ENCODE measurements at regions not wholly inside any gene's neighbourhood (a gene's known extent, or its start where the extent isn't known, plus 50 kb on each side); places are given as distances from the start of the nearest gene placed in this dataset.

- POLR2A ChIA-PET = no interaction called here
- Histone ChIP-seq H3K4me1 (ENCODE audit: insufficient read depth, low read length) (no peaks in the 10 kb centered on the region), H3K79me2 (ENCODE audit: insufficient read depth, low read length) (no peaks in the 10 kb centered on the region), H2AFZ (ENCODE audit: low read length) (no peak overlapping the region), H3K4me3 (replicated peaks in 1 of 3; ENCODE audit: insufficient read depth in 1 of 3, low read depth in 2 of 3, low read length in 3 of 3) (no peak overlapping the region), H3K9ac (ENCODE audit: insufficient read depth, low read depth, low read length) (no peak overlapping the region), H3K9me3 (ENCODE audit: low read length) (no peaks in the 10 kb centered on the region), H3K27ac (ENCODE audit: extremely low read length, insufficient read depth, low read length) (no peak overlapping the region), H3K36me3 (replicated peaks in 1 of 2; ENCODE audit: control insufficient read depth in 1 of 2, insufficient read depth in 2 of 2, low read length in 2 of 2) (no peaks in the 10 kb centered on the region), H3K27me3 (ENCODE audit: control insufficient read depth in 1 of 2, insufficient read depth in 2 of 2, low read length in 2 of 2) (no peaks in the 10 kb centered on the region), H3K4me2 (ENCODE audit: low read depth, low read length) (no peak overlapping the region), H4K20me1 (ENCODE audit: insufficient read depth, low read length) (no peaks in the 10 kb centered on the region)
- 16% methylated on average over 6 of the region's 7 CpGs for WGBS (ENCODE audit: low lambda C conversion rate)
- DNase-seq (ENCODE audit: low spot score) (no peak), ATAC-seq (no peak), FAIRE-seq (no peak)
- TF ChIP-seq NFAT5 (CRISPR knock-in tag; IDR thresholded peaks at IDR 0.05) (no peak), HNF1A (IDR thresholded peaks at IDR 0.05; ENCODE audit: low read depth) (no peak), HNF1A (CRISPR knock-in tag; IDR thresholded peaks at IDR 0.05; ENCODE audit: borderline replicate concordance) (no peak), BRF2 (CRISPR knock-in tag; IDR thresholded peaks at IDR 0.05) (no peak), ISX (CRISPR knock-in tag; conservative IDR thresholded peaks at IDR 0.05) (no peak), KLF13 (CRISPR knock-in tag; IDR thresholded peaks at IDR 0.05) (no peak), ZNF44 (CRISPR knock-in tag; IDR thresholded peaks at IDR 0.05) (no peak), POLR2AphosphoS2 (IDR thresholded peaks at IDR 0.05; ENCODE audit: low read depth, low read length) (no peak), MXD4 (CRISPR knock-in tag; IDR thresholded peaks at IDR 0.05) (no peak), HNRNPK (IDR thresholded peaks at IDR 0.05; ENCODE audit: low read depth, low read length, poor library complexity, severe bottlenecking) (no peak), ZNF841 (CRISPR knock-in tag; IDR thresholded peaks at IDR 0.05; ENCODE audit: borderline replicate concordance) (no peak), TARDBP (CRISPR knock-in tag; IDR thresholded peaks at IDR 0.05) (no peak)
- in situ Hi-C loops (cut with HindIII; ENCODE audit: extremely low pct_ligation_motif_present, low pct_unique_long_range_greater_than_20kb) = no loop called here
- no TSS peak for BruUV-seq (replicated peaks)
- intact Hi-C loops (cut with micrococcal nuclease; ENCODE audit: unreplicated experiment) = no loop called here
- CTCF ChIA-PET (ENCODE audit: low intra/inter-chr PET ratio, low total read pairs) = no interaction called here
These were observed 167.7 kb upstream of the DMAC1 start for GRCh38 chr9:7967093-7967827.
